Naive B cell (primary cell): ENCODE measurements at regions not wholly inside any gene's neighbourhood (a gene's known extent, or its start where the extent isn't known, plus 50 kb on each side); places are given as distances from the start of the nearest gene placed in this dataset.
"Not testable (repeated sequence)": the region's sequence is repeated elsewhere in the genome, so short reads cannot be mapped to it uniquely, and the experiment has no call there.

Experiments used
- ATAC-seq, 2 donors: fragments of 150-1000 bp; cut with Tn5 transposase; 2 replicates each; pipeline ENCODE4 v1.10.0; 2021; ENCODE audit warnings: low read depth in 2 of 2, mild to moderate bottlenecking in 2 of 2, moderate library complexity in 2 of 2
- DNase-seq: peaks from one replicate; pipeline ENCODE4 v3.0.0; 2022
- H3K27ac Mint-ChIP-seq, 6 donors: one replicate each; pipeline ENCODE4 v1.8.0; 2020 to 2022; ENCODE audit warnings: mild to moderate bottlenecking in 6 of 6, mixed read lengths in 6 of 6, moderate library complexity in 5 of 6, inconsistent platforms in 2 of 6
- H3K27me3 Mint-ChIP-seq, 3 donors: one replicate each; pipeline ENCODE4 v1.8.0; 2021 to 2022; ENCODE audit warnings: mixed read lengths in 3 of 3, mild to moderate bottlenecking in 1 of 3
- H3K36me3 Mint-ChIP-seq, 2 donors: one replicate each; pipeline ENCODE4 v1.8.0; 2020 to 2022; ENCODE audit warnings: mixed read lengths in 2 of 2, inconsistent platforms in 1 of 2, mild to moderate bottlenecking in 1 of 2
- H3K4me1 Mint-ChIP-seq, 3 donors: one replicate each; pipeline ENCODE4 v1.8.0; 2020 to 2022; ENCODE audit warnings: mixed read lengths in 3 of 3, inconsistent platforms in 1 of 3, mild to moderate bottlenecking in 1 of 3, moderate library complexity in 1 of 3
- H3K4me3 Mint-ChIP-seq, 8 donors: one replicate each; pipeline ENCODE4 v1.8.0; 2020 to 2022; ENCODE audit warnings: mild to moderate bottlenecking in 8 of 8, mixed read lengths in 8 of 8, moderate library complexity in 8 of 8, inconsistent platforms in 2 of 8
- H3K9me3 Mint-ChIP-seq, 7 donors: one replicate each; pipeline ENCODE4 v1.8.0; 2020 to 2022; ENCODE audit warnings: mixed read lengths in 7 of 7, mild to moderate bottlenecking in 5 of 7, inconsistent platforms in 2 of 7, moderate library complexity in 1 of 7

GRCh38 chr1:24268555-24268954 is 50.6 kb upstream of the GRHL3 start:
- Mint-ChIP-seq H3K27me3 (peaks cover 23 to 44% (median 31%) of the 10 kb centered on the region in 3 donors), H3K9me3 (peaks cover 5 to 37% (median 25%) of the 10 kb centered on the region in 7 donors), H3K36me3 (peaks cover 6 to 15% of the 10 kb centered on the region in 2 donors)
- H3K27ac Mint-ChIP-seq, ATAC-seq, H3K4me3 Mint-ChIP-seq, H3K4me1 Mint-ChIP-seq, DNase-seq: not testable (repeated sequence)

- peaks cover 0 to 1% (median 0%) of the 10 kb centered on the region in 3 donors for H3K4me1 Mint-ChIP-seq
- H3K27me3 Mint-ChIP-seq: peaks cover 24 to 39% (median 26%) of the 10 kb centered on the region in 3 donors
These were observed 52.2 kb upstream of the GRHL3 start for GRCh38 chr1:24266998-24267397.

DNA sequence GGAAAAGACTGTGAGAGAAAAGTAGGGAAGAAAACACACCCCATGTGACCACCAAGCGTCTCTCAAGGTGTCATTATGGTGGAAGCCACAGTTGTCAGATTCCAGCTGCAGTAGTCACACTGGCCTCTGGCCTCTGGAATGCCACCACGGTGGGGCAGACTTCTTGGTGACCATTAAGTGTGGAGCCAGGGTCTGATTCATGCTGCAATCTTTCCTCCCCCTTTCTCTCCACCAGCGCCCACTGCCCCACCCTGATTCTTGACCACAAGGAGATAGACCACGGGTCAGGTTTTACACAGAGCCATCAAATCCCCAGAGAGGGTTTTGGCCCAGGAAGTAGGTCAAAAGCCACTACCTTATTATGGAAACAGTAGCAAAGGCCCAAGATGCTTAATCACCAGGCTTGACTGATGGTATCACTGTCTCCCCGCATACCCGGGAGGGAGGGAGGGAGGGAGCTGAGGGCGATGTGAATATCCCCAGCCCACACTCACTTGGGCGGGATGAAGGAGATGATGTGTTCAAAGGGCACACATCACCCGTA is 52.7 kb upstream of the GRHL3 start:
- Mint-ChIP-seq H3K36me3 (peaks cover 8 to 9% of the 10 kb centered on the region in 2 donors), H3K9me3 (peaks cover 0 to 27% (median 16%) of the 10 kb centered on the region in 7 donors), H3K27ac (no peak overlapping the region), H3K4me3 (no peak overlapping the region), H3K4me1 (peaks cover 0 to 1% (median 0%) of the 10 kb centered on the region in 3 donors), H3K27me3 (peaks cover 20 to 34% (median 21%) of the 10 kb centered on the region in 3 donors)
- DNase-seq (no peak), ATAC-seq (no peak)

More at GRCh38 chr1:24266998-24267397, 52.2 kb upstream of the GRHL3 start:
- Mint-ChIP-seq H3K9me3 (peaks cover 0 to 30% (median 17%) of the 10 kb centered on the region in 7 donors), H3K27ac (no peak overlapping the region), H3K36me3 (peaks cover 8 to 14% of the 10 kb centered on the region in 2 donors), H3K4me3 (no peak overlapping the region)
- ATAC-seq (no peak), DNase-seq (no peak)

- Mint-ChIP-seq H3K27ac (peak overlapping the region in 1 of 6 donors; percentile 50), H3K27me3 (peaks cover 17 to 25% (median 21%) of the 10 kb centered on the region in 3 donors), H3K9me3 (peaks cover 0 to 12% (median 4%) of the 10 kb centered on the region in 7 donors), H3K4me1 (peaks cover 0 to 1% (median 0%) of the 10 kb centered on the region in 3 donors), H3K4me3 (no peak overlapping the region), H3K36me3 (peaks cover 0 to 8% of the 10 kb centered on the region in 2 donors)
- ATAC-seq (no peak), DNase-seq (no peak)
These were observed 55.4 kb upstream of the GRHL3 start for GRCh38 chr1:24263746-24264145.

DNA sequence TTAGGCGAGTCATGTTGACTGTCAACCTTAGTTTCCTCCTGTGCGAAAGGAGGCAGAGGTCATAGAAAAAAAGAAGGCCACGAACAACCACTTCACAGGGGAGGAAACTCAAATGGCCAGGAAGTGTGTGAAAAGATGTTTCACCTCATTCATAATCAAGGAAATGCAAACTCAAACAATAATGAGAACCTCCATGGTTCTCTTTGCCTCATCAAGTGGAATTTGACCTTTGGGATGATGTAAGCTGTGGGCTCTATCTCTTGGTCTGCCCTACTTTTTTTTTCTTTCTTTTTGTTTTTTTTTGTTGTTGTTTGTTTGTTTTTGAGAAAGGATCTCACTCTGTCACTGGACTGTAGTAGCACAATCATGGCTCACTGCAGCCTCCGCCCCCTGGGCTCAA is 55.9 kb upstream of the GRHL3 start:
- Mint-ChIP-seq H3K27ac (no peak overlapping the region), H3K4me3 (no peak overlapping the region), H3K9me3 (peaks cover 0 to 12% (median 4%) of the 10 kb centered on the region in 7 donors), H3K36me3 (peaks cover 0 to 8% of the 10 kb centered on the region in 2 donors), H3K4me1 (peaks cover 0 to 1% (median 0%) of the 10 kb centered on the region in 3 donors), H3K27me3 (peaks cover 22 to 26% (median 25%) of the 10 kb centered on the region in 3 donors)
- no peak for ATAC-seq
- no peak for DNase-seq

- ATAC-seq: no peak
- peaks cover 0 to 1% (median 0%) of the 10 kb centered on the region in 3 donors for H3K4me1 Mint-ChIP-seq
- no peak overlapping the region for H3K4me3 Mint-ChIP-seq
- H3K9me3 Mint-ChIP-seq: peaks cover 0 to 12% (median 4%) of the 10 kb centered on the region in 7 donors
- no peak for DNase-seq
- H3K36me3 Mint-ChIP-seq: peaks cover 0 to 8% of the 10 kb centered on the region in 2 donors
- no peak overlapping the region for H3K27ac Mint-ChIP-seq
- H3K27me3 Mint-ChIP-seq: peaks cover 22 to 35% (median 26%) of the 10 kb centered on the region in 3 donors
These were observed 57.2 kb upstream of the GRHL3 start for GRCh38 chr1:24261977-24262376.

DNA sequence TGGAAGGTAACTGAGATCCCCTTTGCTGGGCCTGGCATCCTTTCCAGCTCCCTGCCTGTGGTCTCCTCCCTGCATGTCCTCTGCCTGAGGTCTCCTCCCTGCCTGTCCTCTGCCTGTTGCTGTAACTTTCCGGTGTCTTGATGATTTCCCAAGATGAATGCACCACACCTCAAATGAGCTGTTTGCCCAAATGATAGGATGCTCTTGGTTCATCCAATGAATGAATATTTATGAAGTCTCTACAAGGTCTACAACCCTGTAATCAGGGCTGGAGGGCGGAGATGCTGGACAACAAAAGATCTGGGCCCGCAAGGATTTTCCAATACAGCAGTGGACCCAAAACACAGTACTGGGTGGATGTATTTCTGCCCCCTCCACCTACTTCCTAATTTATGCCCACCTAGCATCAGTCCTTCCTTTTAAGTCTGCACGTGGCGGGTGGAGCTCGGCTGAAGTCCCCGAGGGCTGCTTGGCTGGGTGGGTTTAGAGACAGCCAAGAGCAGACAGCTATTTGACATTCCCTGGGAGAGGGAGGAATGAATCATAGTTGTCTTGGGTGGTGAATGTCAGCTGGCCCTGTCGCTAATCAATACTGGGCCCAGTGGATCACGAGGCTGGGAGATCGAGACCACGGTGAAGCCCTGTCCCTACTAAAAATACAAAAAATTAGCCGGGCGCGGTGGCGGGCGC is 60.3 kb upstream of the GRHL3 start:
- peaks cover 0 to 8% of the 10 kb centered on the region in 2 donors for H3K36me3 Mint-ChIP-seq
- ATAC-seq (no peak), DNase-seq (no peak)
- peak overlapping the region in 1 of 8 donors; percentile 57 for H3K4me3 Mint-ChIP-seq
- H3K9me3 Mint-ChIP-seq: peaks cover 0 to 12% (median 5%) of the 10 kb centered on the region in 7 donors
- no peak overlapping the region for H3K27ac Mint-ChIP-seq
- peaks cover 22 to 48% (median 26%) of the 10 kb centered on the region in 3 donors for H3K27me3 Mint-ChIP-seq
- no peaks in the 10 kb centered on the region for H3K4me1 Mint-ChIP-seq

DNA sequence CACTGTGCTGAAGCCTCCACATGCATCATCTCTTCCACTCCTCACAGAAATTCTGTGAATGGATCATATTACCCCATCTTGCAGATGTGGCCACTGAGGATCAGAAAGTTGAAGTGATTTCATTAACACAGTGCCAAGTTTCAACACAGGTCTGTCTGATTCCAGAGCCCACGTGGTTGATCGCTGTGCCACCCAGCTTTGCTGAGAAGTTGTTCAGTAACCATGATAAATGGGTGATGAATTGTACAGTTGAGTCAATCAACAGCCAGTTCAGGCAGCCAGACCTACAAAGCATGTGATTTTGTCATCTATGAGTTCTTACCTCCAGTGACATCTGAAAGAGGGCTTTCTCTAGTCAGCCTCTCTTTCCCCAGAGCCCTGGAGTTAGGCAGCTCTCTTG is 61.8 kb upstream of the GRHL3 start:
- H3K36me3 Mint-ChIP-seq: peaks cover 0 to 3% of the 10 kb centered on the region in 2 donors
- no peak for ATAC-seq
- no peak overlapping the region for H3K4me3 Mint-ChIP-seq
- H3K4me1 Mint-ChIP-seq: no peaks in the 10 kb centered on the region
- no peak for DNase-seq
- no peak overlapping the region for H3K27ac Mint-ChIP-seq
- H3K27me3 Mint-ChIP-seq: peaks cover 19 to 36% (median 21%) of the 10 kb centered on the region in 3 donors
- H3K9me3 Mint-ChIP-seq: peaks cover 0 to 7% (median under 1%) of the 10 kb centered on the region in 7 donors

DNA sequence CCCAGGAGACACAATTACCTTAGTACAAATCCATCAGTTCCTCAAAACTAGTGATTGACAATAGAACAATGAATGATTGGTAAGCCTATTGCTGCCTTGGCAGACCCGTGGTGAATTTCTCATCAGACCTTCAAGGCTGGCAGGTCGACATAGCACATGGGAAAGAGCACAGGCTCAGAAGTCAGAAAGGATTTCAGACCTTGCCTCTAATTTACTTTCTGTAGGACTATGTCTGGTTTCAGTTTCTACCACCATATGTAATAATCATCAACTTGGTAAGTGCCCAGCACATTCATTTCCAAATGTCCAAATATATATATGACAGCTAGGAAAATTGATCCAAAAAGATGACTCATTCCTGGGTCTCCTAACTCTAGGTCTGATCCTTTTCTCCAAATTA is 62.5 kb upstream of the GRHL3 start:
- H3K27ac Mint-ChIP-seq: no peak overlapping the region
- peaks cover 0 to 7% (median 0%) of the 10 kb centered on the region in 7 donors for H3K9me3 Mint-ChIP-seq
- no peaks in the 10 kb centered on the region for H3K4me1 Mint-ChIP-seq
- no peak for DNase-seq
- peaks cover 17 to 34% (median 18%) of the 10 kb centered on the region in 3 donors for H3K27me3 Mint-ChIP-seq
- H3K36me3 Mint-ChIP-seq: no peaks in the 10 kb centered on the region
- H3K4me3 Mint-ChIP-seq: no peak overlapping the region
- ATAC-seq: no peak

DNA sequence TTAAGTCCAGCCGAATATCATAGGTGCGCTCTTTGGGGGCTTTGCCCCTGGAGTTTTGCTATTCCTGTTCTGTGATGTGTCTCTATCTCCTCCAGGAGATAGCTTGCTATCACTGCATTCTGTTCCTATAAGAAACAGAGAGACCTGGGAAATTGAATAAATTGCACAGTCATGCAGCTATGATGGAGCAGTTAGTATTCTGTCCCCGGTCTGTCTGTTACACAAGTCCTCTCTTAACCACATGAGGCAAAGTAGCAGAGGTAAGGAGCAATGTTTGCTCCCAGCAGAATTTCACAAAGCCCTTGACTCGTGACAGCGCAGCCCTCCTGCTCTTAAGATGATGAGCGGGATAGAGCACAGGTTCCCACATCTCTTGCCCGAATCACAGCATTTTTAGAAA is 63.9 kb upstream of the GRHL3 start:
- Mint-ChIP-seq H3K4me3 (no peak overlapping the region), H3K9me3 (peaks cover 0 to 3% (median 0%) of the 10 kb centered on the region in 7 donors), H3K4me1 (no peaks in the 10 kb centered on the region), H3K36me3 (no peaks in the 10 kb centered on the region), H3K27ac (no peak overlapping the region), H3K27me3 (peaks cover 8 to 34% (median 18%) of the 10 kb centered on the region in 3 donors)
- DNase-seq (no peak), ATAC-seq (no peak)

GRCh38 chr1:24254783-24255182 is 64.4 kb upstream of the GRHL3 start:
- no peak overlapping the region for H3K4me3 Mint-ChIP-seq
- peaks cover 8 to 30% (median 15%) of the 10 kb centered on the region in 3 donors for H3K27me3 Mint-ChIP-seq
- peaks cover 0 to 3% (median 0%) of the 10 kb centered on the region in 7 donors for H3K9me3 Mint-ChIP-seq
- no peaks in the 10 kb centered on the region for H3K36me3 Mint-ChIP-seq
- DNase-seq (no peak), ATAC-seq (no peak)
- H3K4me1 Mint-ChIP-seq: peaks cover 0 to 3% (median 2%) of the 10 kb centered on the region in 3 donors
- no peak overlapping the region for H3K27ac Mint-ChIP-seq

DNA sequence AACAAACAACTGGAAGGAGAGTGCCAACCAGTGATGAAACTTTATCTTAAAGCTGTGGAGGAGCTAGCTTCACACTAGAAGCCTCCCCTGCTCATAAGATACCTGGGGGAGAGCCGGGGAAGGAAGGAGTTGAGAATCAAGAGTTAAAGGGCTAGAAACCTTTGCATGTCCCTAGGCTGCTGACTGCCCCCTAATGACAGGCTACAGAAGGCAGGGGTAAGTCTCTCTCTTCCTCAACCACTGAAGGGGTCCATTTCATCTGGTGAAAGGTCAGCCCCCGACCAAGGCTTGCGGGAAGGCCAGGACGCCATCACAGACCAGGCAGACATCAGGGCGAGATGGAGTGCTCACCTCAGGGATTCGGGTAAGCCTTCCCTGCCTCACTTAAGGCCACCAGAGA is 65.6 kb upstream of the GRHL3 start:
- Mint-ChIP-seq H3K4me1 (peaks cover 10 to 15% (median 14%) of the 10 kb centered on the region in 3 donors), H3K27ac (no peak overlapping the region), H3K27me3 (peaks cover 3 to 23% (median 10%) of the 10 kb centered on the region in 3 donors), H3K4me3 (no peak overlapping the region), H3K36me3 (no peaks in the 10 kb centered on the region), H3K9me3 (peaks cover 0 to 3% (median 0%) of the 10 kb centered on the region in 7 donors)
- DNase-seq (no peak), ATAC-seq (no peak)

GRCh38 chr1:24252185-24252780 is 65.2 kb upstream of the IFNLR1 start:
- ATAC-seq (no peak), DNase-seq (no peak)
- H3K27me3 Mint-ChIP-seq: peaks cover 0 to 15% (median 6%) of the 10 kb centered on the region in 3 donors
- peaks cover 0 to 3% (median 0%) of the 10 kb centered on the region in 7 donors for H3K9me3 Mint-ChIP-seq
- no peak overlapping the region for H3K4me3 Mint-ChIP-seq
- H3K36me3 Mint-ChIP-seq: no peaks in the 10 kb centered on the region
- H3K27ac Mint-ChIP-seq: peak overlapping the region in 2 of 6 donors; percentile 60 to 79
- H3K4me1 Mint-ChIP-seq: peaks cover 12 to 19% (median 17%) of the 10 kb centered on the region in 3 donors
